HEK293T (cell line): ENCODE measurements at regions not wholly inside any gene's neighbourhood (a gene's known extent, or its start where the extent isn't known, plus 50 kb on each side); places are given as distances from the start of the nearest gene placed in this dataset.

ENCODE experiments used
- CTCF ChIA-PET: fragments of 350-600 bp; formaldehyde crosslinking; extraction: SDS; loops from one replicate; lab custom pipeline; 2021; ENCODE audit warnings: antibody characterized with exemption, inconsistent platforms; lab: Yijun Ruan, JAX
- POLR2A ChIA-PET: fragments of 350-600 bp; formaldehyde crosslinking; extraction: SDS; loops from one replicate; lab custom pipeline; 2020; ENCODE audit warnings: antibody characterized with exemption, inconsistent platforms; lab: Yijun Ruan, JAX
- DNase-seq: peaks from one replicate; pipeline ENCODE4 v3.0.0; 2012; ENCODE audit warnings: mixed read lengths; ENCODE audit errors: extremely low spot score
- ARNT ChIP-seq: fragments of 450-650 bp; IDR thresholded peaks from 2 replicates; pipeline ENCODE4 v1.6.1; 2017; ENCODE audit warnings: mild to moderate bottlenecking
- BHLHE40 ChIP-seq: fragments of 450-650 bp; IDR thresholded peaks from 2 replicates; pipeline ENCODE4 v1.6.1; 2016; ENCODE audit warnings: mild to moderate bottlenecking, moderate library complexity, borderline replicate concordance
- CTBP1 ChIP-seq: fragments of 450-650 bp; IDR thresholded peaks from 2 replicates; pipeline ENCODE4 v1.6.1; 2016; ENCODE audit warnings: borderline replicate concordance
- ELF4 ChIP-seq: fragments of 450-650 bp; IDR thresholded peaks from 2 replicates; pipeline ENCODE4 v1.6.1; 2017; ENCODE audit warnings: antibody characterized with exemption
- FOXA1 ChIP-seq: fragments of 450-650 bp; IDR thresholded peaks from 2 replicates; pipeline ENCODE4 v1.6.1; 2016; ENCODE audit warnings: mild to moderate bottlenecking
- FOXK2 ChIP-seq: fragments of 450-650 bp; IDR thresholded peaks from 2 replicates; pipeline ENCODE4 v1.6.1; 2016; ENCODE audit warnings: mild to moderate bottlenecking
- FOXM1 ChIP-seq: fragments of 450-650 bp; IDR thresholded peaks from 2 replicates; pipeline ENCODE4 v1.6.1; 2017; ENCODE audit warnings: mild to moderate bottlenecking, borderline replicate concordance
- HDGF ChIP-seq: fragments of 450-650 bp; IDR thresholded peaks from 2 replicates; pipeline ENCODE4 v1.6.1; 2017; ENCODE audit warnings: antibody characterized with exemption, borderline replicate concordance
- L3MBTL2 ChIP-seq: fragments of 450-650 bp; conservative IDR thresholded peaks from 2 replicates; pipeline ENCODE4 v1.6.1; 2016; ENCODE audit warnings: mild to moderate bottlenecking
- LEF1 ChIP-seq: fragments of 450-650 bp; IDR thresholded peaks from 2 replicates; pipeline ENCODE4 v1.6.1; 2017; ENCODE audit warnings: mild to moderate bottlenecking, borderline replicate concordance
- NFRKB ChIP-seq: fragments of 450-650 bp; IDR thresholded peaks from 2 replicates; pipeline ENCODE4 v1.6.1; 2016; ENCODE audit warnings: mild to moderate bottlenecking, moderate library complexity
- PKNOX1 ChIP-seq: fragments of 450-650 bp; IDR thresholded peaks from 2 replicates; pipeline ENCODE4 v1.6.1; 2016
- SP1 ChIP-seq: fragments of 450-650 bp; IDR thresholded peaks from 2 replicates; pipeline ENCODE4 v1.6.1; 2017
- SUZ12 ChIP-seq: fragments of 450-650 bp; IDR thresholded peaks from 2 replicates; pipeline ENCODE4 v1.6.1; 2016; ENCODE audit warnings: mild to moderate bottlenecking
- TARDBP ChIP-seq: fragments of 450-650 bp; IDR thresholded peaks from 2 replicates; pipeline ENCODE4 v1.6.1; 2016
- ZNF384 ChIP-seq: fragments of 450-650 bp; IDR thresholded peaks from 2 replicates; pipeline ENCODE4 v1.6.1; 2016

GRCh38 chr5:42898760-42899159, 87.1 kb upstream of the SELENOP start:
- CTCF ChIA-PET: interaction anchor here (0.6 to 0.7 kb wide), 2 partner anchors 9 to 10 kb away, joined by 3 read pairs; no protein-coding TSS in a partner anchor
- POLR2A ChIA-PET: no interaction called here
- DNase-seq: no peak
- TF ChIP-seq ZNF384 (no peak), FOXK2 (no peak), LEF1 (no peak), SP1 (no peak)

- no peak for DNase-seq
- ChIA-PET CTCF (interaction anchor here (0.6 to 1.3 kb wide), 2 partner anchors 12 to 143 kb away, joined by 3 to 4 read pairs; no protein-coding TSS in a partner anchor), POLR2A (no interaction called here)
- TF ChIP-seq ARNT: no peak
- no peak for TF ChIP-seq FOXM1
- TF ChIP-seq TARDBP: no peak
- TF ChIP-seq PKNOX1: no peak
- no peak for TF ChIP-seq BHLHE40
- no peak for TF ChIP-seq HDGF
- no peak for TF ChIP-seq SP1
- TF ChIP-seq NFRKB: no peak
Observed at GRCh38 chr5:42896523-42896922, 84.8 kb upstream of the SELENOP start.

- ChIA-PET POLR2A (no interaction called here), CTCF (no interaction called here)
- no peak for DNase-seq
- TF ChIP-seq SUZ12 (no peak), ARNT (no peak), PKNOX1 (no peak), ELF4 (no peak), CTBP1 (no peak), FOXM1 (no peak), ZNF384 (no peak), LEF1 (no peak), HDGF (no peak), FOXK2 (no peak), FOXA1 (no peak), NFRKB (no peak), L3MBTL2 (no peak), SP1 (no peak), TARDBP (no peak), BHLHE40 (no peak)
Observed at GRCh38 chr5:42894057-42894456, 82.4 kb upstream of the SELENOP start.

GRCh38 chr5:42889311-42889933, 77.7 kb upstream of the SELENOP start:
- ChIA-PET POLR2A (no interaction called here), CTCF (interaction anchor here (0.6 to 1.7 kb wide), 20 partner anchors 10 to 1350 kb away, joined by 3 to 10 read pairs (median 3); partner anchors contain the start of genes GHR and SELENOP)
- DNase-seq: peak; percentile 68
- TF ChIP-seq HDGF (no peak), BHLHE40 (no peak), FOXA1 (no peak), SUZ12 (no peak), ELF4 (no peak), CTBP1 (no peak), FOXM1 (no peak)

- ChIA-PET POLR2A (no interaction called here), CTCF (interaction anchor here (0.6 to 1.7 kb wide), 10 partner anchors 23 to 832 kb away, joined by 3 to 10 read pairs (median 4); partner anchors contain the start of genes GHR and SELENOP)
- no peak for TF ChIP-seq ELF4
- TF ChIP-seq PKNOX1: no peak
- no peak for TF ChIP-seq FOXA1
- TF ChIP-seq L3MBTL2: no peak
- no peak for TF ChIP-seq SP1
- no peak for TF ChIP-seq LEF1
- TF ChIP-seq SUZ12: no peak
- TF ChIP-seq FOXM1: no peak
- no peak for TF ChIP-seq NFRKB
- no peak for TF ChIP-seq HDGF
- no peak for DNase-seq
Observed at GRCh38 chr5:42888771-42889170, 77.1 kb upstream of the SELENOP start.

GRCh38 chr5:42887575-42887974, 75.9 kb upstream of the SELENOP start:
- ChIA-PET CTCF (no interaction called here), POLR2A (no interaction called here)
- TF ChIP-seq FOXM1: no peak
- TF ChIP-seq L3MBTL2: no peak
- no peak for TF ChIP-seq NFRKB
- TF ChIP-seq FOXK2: no peak
- no peak for TF ChIP-seq ELF4
- no peak for TF ChIP-seq CTBP1
- TF ChIP-seq ZNF384: no peak
- no peak for TF ChIP-seq SP1
- no peak for DNase-seq

GRCh38 chr5:42887097-42887496, 75.4 kb upstream of the SELENOP start:
- no peak for DNase-seq
- TF ChIP-seq SUZ12 (no peak), L3MBTL2 (no peak), FOXK2 (no peak), CTBP1 (no peak), ELF4 (no peak)
- ChIA-PET POLR2A (no interaction called here), CTCF (interaction anchor here (0.9 kb wide), 1 partner anchor 154 kb away, joined by 3 read pairs; no protein-coding TSS in a partner anchor)
